NCI-H146 treated with DMSO at 0.1 percent for 48 hours (cell line): ENCODE measurements at regions not wholly inside any gene's neighbourhood (a gene's known extent, or its start where the extent isn't known, plus 50 kb on each side); places are given as distances from the start of the nearest gene placed in this dataset.
"Not testable (repeated sequence)": the region's sequence is repeated elsewhere in the genome, so short reads cannot be mapped to it uniquely, and the experiment has no call there.

Experiments used
- DNase-seq: peaks from one replicate; lab custom pipeline; 2025; ENCODE audit not compliant: unreplicated experiment; lab: John Stamatoyannopoulos, UW

GRCh38 chr7:42687211-42688055 is 224.4 kb downstream of the C7orf25 start:
- no peak for DNase-seq

GRCh38 chr7:42686594-42687156 is 225.2 kb downstream of the C7orf25 start:
- no peak for DNase-seq

GRCh38 chr7:42685911-42686310 is 226.0 kb downstream of the C7orf25 start:
- DNase-seq = no peak

GRCh38 chr7:42677751-42678699 is 233.8 kb downstream of the C7orf25 start:
- no peak for DNase-seq

DNA sequence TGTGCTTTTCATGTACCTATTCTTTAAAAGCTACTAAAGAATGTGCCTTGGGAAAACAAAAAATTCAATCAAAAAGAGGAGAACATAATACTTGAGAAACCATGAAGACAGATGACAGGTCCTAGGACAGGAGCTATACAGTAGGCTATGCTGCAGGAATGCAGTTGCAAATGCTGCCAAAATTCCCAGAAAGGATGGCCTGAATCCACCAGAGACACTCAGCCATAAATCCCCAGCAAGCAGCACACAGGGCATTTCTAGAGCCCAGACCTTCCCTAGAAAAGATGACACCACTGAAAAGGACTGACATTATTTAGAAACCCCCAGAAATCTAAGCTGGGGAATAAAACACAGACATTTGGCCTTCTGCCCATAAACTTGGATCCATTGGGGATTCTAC is 237.3 kb downstream of the C7orf25 start:
- no peak for DNase-seq

DNA sequence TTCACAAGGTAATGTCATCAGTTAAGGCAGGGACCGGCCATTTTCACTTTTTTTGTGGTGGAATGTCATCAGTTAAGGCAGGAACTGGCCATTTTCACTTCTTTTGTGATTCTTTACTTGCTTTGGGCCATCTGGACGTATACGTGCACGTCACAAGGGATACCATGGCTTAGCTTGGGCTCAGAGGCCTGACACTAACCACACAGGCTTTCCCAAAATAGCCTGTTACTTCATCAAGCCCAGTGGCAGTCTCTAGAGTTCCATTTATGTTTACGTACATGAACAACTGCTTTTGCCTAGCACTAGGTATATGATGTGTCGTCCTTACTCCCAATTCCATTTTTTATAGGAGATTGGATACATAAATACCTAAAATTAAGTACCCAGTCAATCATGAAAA is 237.9 kb downstream of the C7orf25 start:
- DNase-seq = no peak

- no peak for DNase-seq
Measured at GRCh38 chr7:42672339-42672999, 239.4 kb downstream of the C7orf25 start.

GRCh38 chr7:42671627-42672026 is 240.2 kb downstream of the C7orf25 start:
- DNase-seq = no peak

GRCh38 chr7:42666994-42667393 is 244.9 kb downstream of the C7orf25 start:
- no peak for DNase-seq

DNA sequence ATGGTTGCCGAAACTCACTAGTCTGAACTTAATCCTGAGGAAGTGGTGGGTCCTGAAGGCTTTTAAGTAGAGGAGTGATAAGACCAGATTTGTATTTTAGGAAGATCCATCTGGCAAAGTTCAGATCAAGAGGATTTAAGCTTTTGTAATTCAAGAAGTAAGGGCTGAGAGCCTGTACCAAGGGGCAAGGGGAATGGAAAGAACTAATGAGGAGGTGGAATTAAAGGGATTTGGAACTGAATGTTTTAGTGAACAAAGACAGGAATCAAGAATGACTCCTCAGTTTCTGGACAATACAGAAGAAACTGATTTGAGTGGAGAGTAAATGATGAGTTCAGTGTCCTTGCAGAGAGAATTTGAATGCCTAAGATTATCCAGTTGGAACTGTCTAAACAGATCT is 249.0 kb downstream of the C7orf25 start:
- DNase-seq = no peak

DNA sequence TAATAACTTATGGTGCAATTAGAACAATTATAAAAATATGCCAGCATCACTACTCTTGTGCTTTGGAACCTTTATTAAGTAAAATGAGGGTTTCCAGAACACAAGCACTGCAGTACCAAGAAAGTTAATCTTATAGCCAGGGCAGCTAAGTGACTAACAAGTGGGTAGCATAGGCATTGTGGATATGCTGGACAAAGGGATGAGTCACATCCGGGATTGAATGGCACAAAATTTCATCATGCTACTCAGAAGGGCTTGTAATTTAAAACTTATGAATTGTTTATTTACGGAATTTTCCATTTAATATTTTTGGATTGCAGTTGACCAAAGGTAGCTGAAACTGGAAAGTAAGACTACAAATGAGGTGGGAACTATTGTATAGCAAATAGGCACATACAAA is 250.6 kb downstream of the C7orf25 start:
- DNase-seq = no peak

- DNase-seq = no peak
Measured at GRCh38 chr7:42650701-42651100, 261.2 kb downstream of the C7orf25 start.

- no peak for DNase-seq
Measured at GRCh38 chr7:42650171-42650570, 261.7 kb downstream of the C7orf25 start.

- no peak for DNase-seq
Measured at GRCh38 chr7:42645906-42646305, 266.0 kb downstream of the C7orf25 start.

GRCh38 chr7:42642699-42643098 is 269.2 kb downstream of the C7orf25 start:
- DNase-seq = no peak

GRCh38 chr7:42639930-42640329 is 271.9 kb downstream of the C7orf25 start:
- DNase-seq = no peak

DNA sequence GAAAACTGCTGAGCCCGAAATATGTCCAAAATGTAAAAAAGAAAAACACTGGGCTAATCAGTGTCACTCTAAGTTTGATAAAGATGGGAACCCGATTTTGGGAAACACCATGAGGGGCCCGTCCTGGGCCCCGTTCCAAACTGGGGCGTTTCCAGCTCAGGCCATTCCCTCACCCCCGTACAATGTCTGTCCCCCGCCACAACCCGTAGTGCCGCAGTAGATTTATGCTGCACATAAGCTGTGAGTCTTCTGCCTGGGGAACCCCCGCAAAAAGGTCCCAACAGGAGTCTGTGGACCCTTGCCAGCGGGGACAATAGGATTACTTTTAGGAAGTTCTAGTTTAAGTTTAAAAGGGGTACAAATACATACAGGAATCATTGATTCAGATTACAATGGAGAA is 275.5 kb downstream of the C7orf25 start:
- DNase-seq = not testable (repeated sequence)

GRCh38 chr7:42628054-42628453 is 283.8 kb downstream of the C7orf25 start:
- no peak for DNase-seq

DNA sequence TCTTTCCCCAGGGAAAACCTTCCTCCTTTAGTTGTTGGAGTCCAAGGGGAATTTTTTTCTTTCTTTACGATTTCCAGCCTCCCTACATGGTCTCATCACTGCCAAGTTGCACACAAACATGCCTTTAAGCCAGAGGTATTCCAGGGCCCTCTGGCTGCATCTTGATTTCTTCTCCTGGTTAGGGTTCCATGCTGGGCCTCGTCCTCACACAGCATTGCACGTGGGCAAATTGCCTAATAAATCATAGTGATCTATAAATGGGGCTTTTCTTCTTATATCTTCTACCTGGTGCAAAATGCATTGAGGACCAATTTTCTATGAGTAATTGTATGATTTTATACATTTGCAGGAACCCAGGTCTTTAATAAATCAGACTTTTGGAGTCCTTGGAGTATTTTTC is 284.2 kb downstream of the C7orf25 start:
- DNase-seq = no peak

- DNase-seq = no peak
Measured at GRCh38 chr7:42627101-42627500, 284.8 kb downstream of the C7orf25 start.

DNA sequence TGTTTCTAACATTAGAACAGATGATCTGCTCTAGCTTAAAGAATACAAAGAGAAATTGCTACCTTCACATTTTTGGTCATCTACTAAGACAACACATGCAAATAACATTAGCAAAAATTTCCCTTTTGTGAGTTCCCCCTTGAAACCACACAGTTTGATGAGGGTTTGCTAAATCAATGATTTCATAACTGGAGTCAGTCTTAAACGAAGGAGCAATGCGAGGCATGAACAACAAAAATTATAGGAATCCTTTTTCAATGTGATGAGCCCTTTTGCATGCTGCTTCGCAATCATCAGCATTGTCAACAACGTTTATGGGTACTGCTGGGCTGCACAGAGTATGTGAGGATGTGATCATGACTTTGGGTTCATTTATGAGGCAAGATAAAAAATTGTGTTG is 286.4 kb downstream of the C7orf25 start:
- no peak for DNase-seq
